Astrocyte of the cerebellum (primary cell): ENCODE measurements at regions not wholly inside any gene's neighbourhood (a gene's known extent, or its start where the extent isn't known, plus 50 kb on each side); places are given as distances from the start of the nearest gene placed in this dataset.

ENCODE experiments used
- DNase-seq: peaks from one replicate; pipeline ENCODE4 v3.0.0-alpha.2; 2011; ENCODE audit warnings: low read depth
- H3K4me3 ChIP-seq: 2 replicates; pipeline ENCODE4 v1.5.1; 2011; ENCODE audit warnings: mild to moderate bottlenecking, low read depth, low read length, moderate library complexity
- in situ Hi-C: cut with HindIII; loops from 2 replicates; pipeline ENCODE4 v1.10.0; 2017; ENCODE audit warnings: low sequenced_read_pairs
- TF ChIP-seq, protein P1 (sequence below): IDR thresholded peaks from 2 replicates; pipeline ENCODE4 v1.5.1; 2012; ENCODE audit warnings: low read length, low read depth, moderate library complexity, mild to moderate bottlenecking; ENCODE audit errors: missing control alignments

DNA sequence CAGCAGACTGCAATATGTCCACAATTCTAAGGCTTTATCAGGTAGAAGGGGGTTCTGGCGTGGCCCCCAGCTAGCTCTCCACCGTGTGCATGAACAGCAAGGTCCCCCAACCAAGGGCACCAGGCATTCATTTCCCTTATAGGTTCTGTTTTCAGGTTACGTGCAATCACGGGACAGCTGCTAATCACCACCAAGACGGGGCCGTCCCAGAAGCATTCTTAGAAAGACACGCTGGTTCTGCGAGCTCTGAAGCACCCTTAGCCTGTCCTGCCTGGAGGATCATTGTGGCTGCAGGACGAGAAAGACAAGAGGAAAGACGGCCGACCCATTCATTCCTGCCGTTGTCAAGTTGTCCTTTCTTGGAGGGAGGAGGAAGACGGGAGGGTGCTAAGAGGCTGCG is 302.9 kb downstream of the SOX9 start:
- TF ChIP-seq, protein P1, sequence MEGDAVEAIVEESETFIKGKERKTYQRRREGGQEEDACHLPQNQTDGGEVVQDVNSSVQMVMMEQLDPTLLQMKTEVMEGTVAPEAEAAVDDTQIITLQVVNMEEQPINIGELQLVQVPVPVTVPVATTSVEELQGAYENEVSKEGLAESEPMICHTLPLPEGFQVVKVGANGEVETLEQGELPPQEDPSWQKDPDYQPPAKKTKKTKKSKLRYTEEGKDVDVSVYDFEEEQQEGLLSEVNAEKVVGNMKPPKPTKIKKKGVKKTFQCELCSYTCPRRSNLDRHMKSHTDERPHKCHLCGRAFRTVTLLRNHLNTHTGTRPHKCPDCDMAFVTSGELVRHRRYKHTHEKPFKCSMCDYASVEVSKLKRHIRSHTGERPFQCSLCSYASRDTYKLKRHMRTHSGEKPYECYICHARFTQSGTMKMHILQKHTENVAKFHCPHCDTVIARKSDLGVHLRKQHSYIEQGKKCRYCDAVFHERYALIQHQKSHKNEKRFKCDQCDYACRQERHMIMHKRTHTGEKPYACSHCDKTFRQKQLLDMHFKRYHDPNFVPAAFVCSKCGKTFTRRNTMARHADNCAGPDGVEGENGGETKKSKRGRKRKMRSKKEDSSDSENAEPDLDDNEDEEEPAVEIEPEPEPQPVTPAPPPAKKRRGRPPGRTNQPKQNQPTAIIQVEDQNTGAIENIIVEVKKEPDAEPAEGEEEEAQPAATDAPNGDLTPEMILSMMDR, result no peak
- in situ Hi-C loops, result no loop called here
- no peak for DNase-seq

DNA sequence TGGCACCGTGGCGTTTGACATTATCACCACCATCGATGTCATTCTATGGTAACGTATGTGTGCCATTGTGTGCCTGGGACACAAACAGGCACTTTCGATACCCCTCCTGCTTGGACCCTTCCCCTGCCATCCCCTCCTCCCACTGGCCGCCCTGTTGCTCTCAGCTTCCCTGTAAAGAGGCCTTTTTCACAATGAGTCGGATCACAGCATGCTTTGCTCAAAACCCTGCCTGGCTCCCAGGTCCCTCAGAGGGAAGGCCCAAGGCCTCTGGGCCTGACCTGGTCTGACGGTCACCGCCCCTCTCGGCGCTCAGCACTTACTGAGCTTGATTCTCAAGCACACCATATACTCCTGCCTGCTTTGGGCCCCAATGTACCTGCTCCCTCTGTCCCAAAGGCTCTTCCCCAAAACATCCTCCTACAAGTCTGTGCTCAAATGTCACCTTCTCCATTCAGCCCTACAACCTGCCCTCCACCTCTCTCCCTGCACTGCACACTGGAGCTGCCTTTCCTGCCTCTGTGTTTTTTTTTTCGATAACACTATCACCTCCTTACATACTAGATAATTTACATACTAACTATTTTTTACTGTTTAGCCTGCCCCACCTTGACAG is 303.8 kb downstream of the SOX9 start:
- in situ Hi-C loops, result no loop called here
- TF ChIP-seq, protein P1, result no peak
- no peak for DNase-seq
- H3K4me3 ChIP-seq, result no peak overlapping the region

More for the DNA sequence above, 302.9 kb downstream of the SOX9 start:
- H3K4me3 ChIP-seq, result no peak overlapping the region

DNA sequence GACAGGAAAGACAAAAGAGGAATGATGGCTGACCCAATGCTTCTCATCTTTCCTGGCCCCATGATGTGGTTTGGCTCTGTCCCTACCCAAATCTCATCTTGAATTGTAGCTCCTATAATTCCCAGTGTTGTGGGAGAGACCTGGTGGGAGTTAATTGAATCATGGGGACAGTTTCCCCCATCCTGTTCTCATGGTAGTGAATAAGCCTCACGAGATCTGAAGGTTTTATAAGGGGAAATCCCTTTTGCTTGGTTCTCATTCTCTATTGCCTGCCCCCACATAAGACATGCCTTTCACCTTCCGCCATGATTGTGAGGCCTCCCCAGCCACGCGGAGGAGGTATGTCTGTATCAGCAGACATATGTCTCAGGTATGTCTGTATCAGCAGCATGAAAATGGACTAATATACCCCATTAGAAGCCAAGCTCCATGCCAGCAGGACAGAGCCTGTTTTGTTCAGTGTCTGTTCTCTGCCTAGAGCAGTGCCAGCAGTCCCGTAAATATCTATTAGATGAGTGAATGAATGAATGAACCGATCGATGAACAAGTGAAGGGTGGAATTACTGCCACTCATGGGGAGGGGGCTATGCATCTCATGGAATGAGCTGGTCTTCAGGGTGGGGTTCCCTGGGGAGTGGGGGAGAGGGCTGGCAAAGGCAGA is 304.4 kb downstream of the SOX9 start:
- in situ Hi-C loops, result no loop called here
- H3K4me3 ChIP-seq, result no peak overlapping the region
- TF ChIP-seq, protein P1, result no peak
- DNase-seq, result no peak

DNA sequence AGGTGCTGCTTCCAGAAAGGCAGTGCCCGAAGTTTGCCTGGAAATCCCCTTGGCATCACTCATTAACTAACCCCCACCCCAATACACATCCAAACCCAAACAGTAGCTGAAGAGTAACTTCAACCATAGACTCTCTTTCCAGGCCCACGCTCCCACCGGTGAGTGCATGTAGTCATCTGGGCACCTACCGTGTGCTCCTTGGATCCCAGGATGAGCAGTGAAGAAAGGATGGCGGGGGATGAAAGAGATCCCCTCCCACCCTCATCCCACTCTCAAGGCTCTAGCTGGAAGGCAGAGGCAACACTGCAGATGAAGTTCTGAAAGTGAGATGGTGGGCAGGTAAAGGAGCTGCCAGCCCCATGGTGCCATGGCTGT is 305.0 kb downstream of the SOX9 start:
- H3K4me3 ChIP-seq, result no peak overlapping the region
- in situ Hi-C loops, result no loop called here
- TF ChIP-seq, protein P1, result no peak
- no peak for DNase-seq

DNA sequence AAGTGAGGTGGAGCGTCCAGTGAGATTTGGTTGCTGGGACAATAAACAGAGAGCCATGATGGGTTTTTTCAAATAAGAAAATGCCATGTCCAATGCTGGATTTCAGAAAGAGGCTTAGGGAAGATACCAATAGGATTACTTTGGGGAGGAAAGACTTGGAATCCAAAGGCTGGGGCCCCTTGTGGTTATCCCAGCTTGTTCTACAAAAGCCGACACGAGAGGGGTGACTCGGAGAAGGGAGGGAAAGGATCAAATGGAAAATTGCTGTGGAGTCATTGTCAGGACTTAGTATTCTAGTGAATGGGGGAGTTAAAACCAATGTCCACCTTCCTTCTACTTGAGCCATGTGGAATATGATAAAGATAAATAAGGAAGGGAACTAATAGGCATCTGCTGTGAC is 305.5 kb downstream of the SOX9 start:
- H3K4me3 ChIP-seq, result no peak overlapping the region
- TF ChIP-seq, protein P1, result no peak
- DNase-seq, result no peak
- in situ Hi-C loops, result no loop called here

DNA sequence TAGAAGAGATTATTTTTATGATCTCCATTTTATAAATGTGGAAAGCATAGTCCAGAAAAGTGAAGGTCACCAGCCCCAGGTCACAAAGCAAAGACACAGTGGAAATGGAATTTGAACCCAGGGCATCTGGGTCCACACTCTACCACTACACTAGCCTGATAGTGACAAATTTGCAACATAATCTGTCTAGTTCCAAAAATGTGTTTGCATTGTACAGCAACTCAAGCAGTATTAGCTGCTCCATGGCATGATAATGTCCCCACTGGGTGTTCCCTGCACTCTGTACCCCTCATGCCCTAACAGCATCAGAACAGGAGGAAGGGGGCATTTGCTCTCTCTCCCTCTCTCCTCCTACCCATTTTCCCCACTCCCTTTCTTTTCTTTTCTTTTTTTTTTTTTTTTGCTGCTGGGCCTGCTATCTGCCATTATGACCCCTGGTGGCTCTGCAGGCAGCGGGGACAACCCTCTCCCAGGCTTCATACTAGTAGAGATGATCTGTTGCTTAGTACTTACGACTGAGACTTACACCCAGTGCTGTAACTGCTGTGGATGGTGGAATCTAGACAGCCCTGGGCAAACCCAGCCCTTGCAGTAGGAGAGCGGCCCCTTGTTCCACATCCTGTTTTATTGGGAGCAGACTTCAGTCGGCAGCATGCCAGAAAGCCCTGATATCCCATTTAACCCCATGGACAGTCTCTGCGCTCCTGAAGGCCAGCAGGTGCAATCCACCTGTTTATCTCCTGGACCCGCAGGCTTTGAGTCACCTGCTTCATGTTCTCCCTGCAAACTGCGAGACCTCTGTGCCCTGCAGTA is 306.3 kb downstream of the SOX9 start:
- no peak for DNase-seq
- in situ Hi-C loops, result no loop called here
- TF ChIP-seq, protein P1, result no peak
- H3K4me3 ChIP-seq, result no peak overlapping the region
